B cell (primary cell): ENCODE measurements at regions not wholly inside any gene's neighbourhood (a gene's known extent, or its start where the extent isn't known, plus 50 kb on each side); places are given as distances from the start of the nearest gene placed in this dataset.

Experiments
- ATAC-seq: fragments of 200-7000 bp; cut with Tn5 transposase; one replicate; pipeline ENCODE4 v1.10.0; 2021; ENCODE audit warnings: low read depth, mild to moderate bottlenecking, moderate number of reproducible peaks, moderate library complexity
- CTCF ChIA-PET: fragments of 350-600 bp; sonication (Branson Sonifier 250); formaldehyde crosslinking; loops from one replicate; lab custom pipeline; 2021; ENCODE audit warnings: antibody characterized with exemption, inconsistent platforms; lab: Charles Lee
- POLR2A ChIA-PET: fragments of 350-600 bp; sonication (Branson Sonifier 250); formaldehyde crosslinking; loops from one replicate; lab custom pipeline; 2021; ENCODE audit warnings: antibody characterized with exemption; lab: Charles Lee
- DNase-seq: peaks from one replicate; pipeline ENCODE4 v3.0.0; 2013
- H2AFZ ChIP-seq: 2 replicates; pipeline ENCODE4 v1.6.1; 2012; ENCODE audit warnings: mild to moderate bottlenecking, low read depth, low read length; ENCODE audit not compliant: insufficient read depth, poor library complexity, severe bottlenecking
- H3K27ac ChIP-seq, 2 donors: 1 replicate in 1 of 2; 2 replicates in 1 of 2; pipeline ENCODE4 v1.5.1; 2012 to 2013; ENCODE audit warnings: low read length in 2 of 2, mild to moderate bottlenecking in 2 of 2, moderate library complexity in 1 of 2
- H3K27me3 ChIP-seq, 4 experiments: fragments of 200-600 bp in 1 of 4; sonication (generic) in 1 of 4; replicated peaks in 1 of 4; 1 replicate in 2 of 4; 2 replicates in 2 of 4; pipeline versions ENCODE4 v1.6.1 to v1.7.0; 2013 to 2016; ENCODE audit warnings: low read length in 3 of 4, mild to moderate bottlenecking in 2 of 4, mixed read lengths in 1 of 4, moderate library complexity in 1 of 4; ENCODE audit not compliant: insufficient read depth in 4 of 4, control insufficient read depth in 3 of 4; ENCODE audit errors: control extremely low read depth in 1 of 4
- H3K36me3 ChIP-seq, 2 experiments: replicated peaks in 1 of 2; 1 replicate in 1 of 2; 2 replicates in 1 of 2; pipeline versions ENCODE4 v1.6.1 to v1.7.1; 2013; ENCODE audit warnings: low read length in 1 of 2; ENCODE audit not compliant: insufficient read depth in 2 of 2, control insufficient read depth in 1 of 2; ENCODE audit errors: control extremely low read depth in 1 of 2, extremely low read depth in 1 of 2
- H3K4me1 ChIP-seq, 2 donors: fragments of 200-600 bp in 1 of 2; sonication (generic) in 1 of 2; 1 replicate in 1 of 2; 2 replicates in 1 of 2; pipeline versions ENCODE4 v1.5.1 to v1.6.1; 2013 to 2017; ENCODE audit warnings: low read length in 2 of 2; ENCODE audit not compliant: control insufficient read depth in 2 of 2, insufficient read depth in 2 of 2
- H3K4me2 ChIP-seq: replicated peaks from 2 replicates; pipeline ENCODE3; 2012; ENCODE audit warnings: mild to moderate bottlenecking, low read depth, low read length; ENCODE audit not compliant: poor library complexity, severe bottlenecking
- H3K4me3 ChIP-seq, 5 experiments: fragments of 200-600 bp in 1 of 5; sonication (generic) in 1 of 5; 1 replicate in 3 of 5; 2 replicates in 2 of 5; pipeline versions ENCODE4 v1.5.1 to v1.7.0; 2011 to 2016; ENCODE audit warnings: low read length in 4 of 5, mild to moderate bottlenecking in 4 of 5, low read depth in 2 of 5, control low read depth in 1 of 5, moderate library complexity in 1 of 5; ENCODE audit not compliant: insufficient read depth in 1 of 5; ENCODE audit errors: control extremely low read depth in 1 of 5, extremely low read depth in 1 of 5
- H3K79me2 ChIP-seq: fragments of 200-600 bp; sonication (generic); one replicate; pipeline ENCODE4 v1.6.0; 2016; ENCODE audit warnings: low read length; ENCODE audit not compliant: control insufficient read depth, insufficient read depth
- H3K9ac ChIP-seq: fragments of 200-600 bp; sonication (generic); 2 replicates; pipeline ENCODE4 v1.6.1; 2017; ENCODE audit warnings: mild to moderate bottlenecking, low read length, moderate library complexity
- H3K9me3 ChIP-seq, 3 donors: one replicate each; pipeline versions ENCODE4 v1.6.1 to v1.7.1; 2013; ENCODE audit warnings: low read length in 2 of 3; ENCODE audit not compliant: control insufficient read depth in 2 of 3, insufficient read depth in 1 of 3; ENCODE audit errors: control extremely low read depth in 1 of 3
- H4K20me1 ChIP-seq: 2 replicates; pipeline ENCODE4 v1.6.0; 2012; ENCODE audit warnings: mild to moderate bottlenecking, low read length; ENCODE audit not compliant: insufficient read depth, control insufficient read depth, poor library complexity, severe bottlenecking
- H3K27ac Mint-ChIP-seq: one replicate; pipeline ENCODE4 v1.8.0; 2021; ENCODE audit warnings: mixed read lengths
- H3K27me3 Mint-ChIP-seq: one replicate; pipeline ENCODE4 v1.8.0; 2021; ENCODE audit warnings: mixed read lengths
- H3K4me1 Mint-ChIP-seq: one replicate; pipeline ENCODE4 v1.8.0; 2021; ENCODE audit warnings: mixed read lengths
- H3K4me3 Mint-ChIP-seq: one replicate; pipeline ENCODE4 v1.8.0; 2021; ENCODE audit warnings: mixed read lengths
- H3K9me3 Mint-ChIP-seq: one replicate; pipeline ENCODE4 v1.8.0; 2022; ENCODE audit warnings: mixed read lengths; ENCODE audit not compliant: insufficient read depth
- CTCF ChIP-seq: fragments of 200-600 bp; IDR thresholded peaks from one replicate; pipeline ENCODE4 v1.8.0; 2022; ENCODE audit warnings: antibody characterized with exemption, mild to moderate bottlenecking
- EZH2 ChIP-seq: IDR thresholded peaks from 2 replicates; pipeline ENCODE4 v1.6.1; 2012; ENCODE audit warnings: borderline replicate concordance, low read depth, mild to moderate bottlenecking, moderate library complexity, low read length; ENCODE audit not compliant: insufficient read depth, poor library complexity, severe bottlenecking
- WGBS: methylation state at CpG from one replicate; pipeline ENCODE4 v1.1.5; 2013; ENCODE audit warnings: missing lambda C conversion rate; ENCODE audit not compliant: insufficient coverage; 5-methylcytosine and 5-hydroxymethylcytosine counted together
- intact Hi-C: fragments of 100-400 bp; cut with micrococcal nuclease; formaldehyde crosslinking; loops from one replicate; pipeline ENCODE4 v1.10.0; 2022

- Histone ChIP-seq H3K36me3 (no peaks in the 10 kb centered on the region), H2AFZ (no peak overlapping the region), H3K79me2 (no peaks in the 10 kb centered on the region), H3K9me3 (peaks cover 0 to 3% (median 0%) of the 10 kb centered on the region in 3 donors), H3K4me2 (no peak overlapping the region), H4K20me1 (no peaks in the 10 kb centered on the region), H3K4me1 (no peaks in the 10 kb centered on the region), H3K4me3 (no peak overlapping the region), H3K27me3 (peaks cover 0 to 2% (median 0%) of the 10 kb centered on the region in 4 experiments), H3K27ac (no peak overlapping the region), H3K9ac (no peak overlapping the region)
- ChIA-PET CTCF (no interaction called here), POLR2A (no interaction called here)
- DNase-seq (no peak), ATAC-seq (no peak)
- intact Hi-C loops, result no loop called here
- TF ChIP-seq EZH2 (no peak), CTCF (no peak)
- H3K27me3 Mint-ChIP-seq, result peaks cover 18% of the 10 kb centered on the region
- H3K27ac Mint-ChIP-seq, result no peak overlapping the region
- H3K4me1 Mint-ChIP-seq, result no peaks in the 10 kb centered on the region
- H3K4me3 Mint-ChIP-seq, result no peak overlapping the region
- 100% methylated on average over 1 of the region's 3 CpGs for WGBS
- H3K9me3 Mint-ChIP-seq, result no peaks in the 10 kb centered on the region
Measured at GRCh38 chr1:94680039-94680377, 138.4 kb upstream of the F3 start.

- CTCF ChIA-PET, result no interaction called here
- TF ChIP-seq EZH2 (no peak), CTCF (no peak)
- Histone ChIP-seq H2AFZ (no peak overlapping the region), H3K4me2 (no peak overlapping the region), H3K9me3 (peaks cover 0 to 3% (median 0%) of the 10 kb centered on the region in 3 donors), H3K79me2 (no peaks in the 10 kb centered on the region), H3K9ac (no peak overlapping the region), H3K4me1 (no peaks in the 10 kb centered on the region), H3K27ac (no peak overlapping the region), H3K27me3 (peaks cover 0 to 2% (median 0%) of the 10 kb centered on the region in 4 experiments), H4K20me1 (no peaks in the 10 kb centered on the region), H3K36me3 (no peaks in the 10 kb centered on the region), H3K4me3 (no peak overlapping the region)
- H3K27ac Mint-ChIP-seq, result no peak overlapping the region
- H3K4me3 Mint-ChIP-seq, result no peak overlapping the region
- intact Hi-C loops, result no loop called here
- ATAC-seq (no peak), DNase-seq (no peak)
- peaks cover 12% of the 10 kb centered on the region for H3K27me3 Mint-ChIP-seq
- WGBS, result 98% methylated on average over 3 of the region's 4 CpGs
- no peaks in the 10 kb centered on the region for H3K4me1 Mint-ChIP-seq
- no peaks in the 10 kb centered on the region for H3K9me3 Mint-ChIP-seq
- POLR2A ChIA-PET, result no interaction called here
Measured at GRCh38 chr1:94679332-94680038, 137.9 kb upstream of the F3 start.
